GM04504 (cell line): ENCODE measurements at regions not wholly inside any gene's neighbourhood (a gene's known extent, or its start where the extent isn't known, plus 50 kb on each side); places are given as distances from the start of the nearest gene placed in this dataset.

ENCODE experiments used
- DNase-seq: peaks from one replicate; pipeline ENCODE4 v3.0.0-alpha.2; 2012; ENCODE audit warnings: low read depth

- DNase-seq: no peak
Observed at GRCh38 chr1:63042278-63042677, 258.3 kb downstream of the ATG4C start.

DNA sequence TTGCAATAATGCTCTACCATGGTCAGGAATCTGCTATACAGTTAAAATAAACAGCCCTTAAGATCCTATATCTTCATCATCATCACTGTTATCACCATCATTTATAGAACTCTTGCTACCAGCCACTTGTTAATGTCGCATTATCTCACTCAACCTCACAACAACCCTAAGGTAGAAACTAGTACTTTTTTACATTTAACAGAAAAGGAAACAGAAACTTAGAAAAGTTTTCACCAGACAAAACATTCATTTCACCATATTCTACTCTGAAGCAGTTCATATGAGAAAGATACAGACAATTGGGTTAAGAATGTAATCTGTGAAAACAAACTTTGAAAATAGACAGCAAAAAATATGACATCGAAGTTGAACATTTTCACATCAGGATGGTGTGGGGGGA, 262.6 kb downstream of the ATG4C start:
- DNase-seq: no peak

GRCh38 chr1:63049135-63049534, 265.2 kb downstream of the ATG4C start:
- no peak for DNase-seq

DNA sequence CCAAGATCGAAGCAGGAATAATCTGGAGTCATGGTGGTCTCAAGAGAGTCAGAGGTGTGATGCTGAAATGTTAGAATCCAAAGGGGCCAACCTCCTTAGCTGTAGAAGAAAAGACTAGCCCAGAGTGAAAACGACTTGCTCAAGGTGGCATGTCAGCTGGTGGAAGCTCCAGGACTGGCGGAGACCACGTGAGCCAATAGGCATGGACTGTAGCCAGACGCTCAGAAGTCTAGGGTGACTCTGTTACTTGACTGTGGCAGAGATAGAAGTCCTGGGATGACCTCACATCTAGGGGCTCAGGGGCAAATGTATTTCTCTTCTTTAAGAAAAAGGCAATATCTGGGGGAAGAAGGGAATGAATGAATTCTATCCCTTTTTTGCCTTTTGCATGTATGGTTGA, 267.4 kb downstream of the ATG4C start:
- no peak for DNase-seq

DNA sequence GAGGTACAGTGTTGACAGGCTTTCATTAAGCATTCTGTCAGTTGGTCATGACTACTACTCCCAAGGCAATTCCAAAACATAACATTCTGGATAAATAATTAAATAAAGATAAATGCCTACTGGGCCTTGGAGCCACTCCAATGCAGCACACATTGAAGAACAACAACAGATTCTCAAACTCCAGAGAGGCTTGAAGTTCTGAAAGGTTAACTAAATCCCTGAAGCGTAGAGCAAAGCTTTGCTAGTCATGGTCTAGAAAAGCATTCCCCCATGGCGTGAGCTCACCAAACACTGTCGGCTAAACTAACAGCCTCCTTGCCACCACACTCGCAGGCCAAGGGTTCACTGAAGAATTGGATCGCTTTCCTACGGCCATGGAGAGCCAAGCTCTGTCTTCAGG, 268.0 kb downstream of the ATG4C start:
- no peak for DNase-seq

DNA sequence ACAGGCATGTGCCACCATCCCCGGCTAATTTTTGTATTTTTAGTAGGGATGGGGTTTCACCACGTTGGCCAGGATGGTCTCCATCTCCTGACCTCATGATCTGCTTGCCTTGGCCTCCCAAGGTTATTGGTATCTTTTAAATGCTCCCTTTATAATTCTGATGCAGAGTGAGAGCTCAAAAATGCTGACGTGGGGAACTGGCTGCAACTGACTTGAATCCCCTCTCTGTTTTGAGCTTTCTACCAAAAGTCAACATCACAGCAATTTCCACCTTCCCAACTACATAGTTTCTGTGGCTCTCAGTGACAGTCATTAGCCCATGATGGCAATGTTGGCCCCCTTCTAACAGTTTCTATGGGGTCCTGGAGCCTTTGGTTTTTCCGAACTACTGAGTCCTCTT, 268.2 kb upstream of the FOXD3 start:
- DNase-seq: no peak

DNA sequence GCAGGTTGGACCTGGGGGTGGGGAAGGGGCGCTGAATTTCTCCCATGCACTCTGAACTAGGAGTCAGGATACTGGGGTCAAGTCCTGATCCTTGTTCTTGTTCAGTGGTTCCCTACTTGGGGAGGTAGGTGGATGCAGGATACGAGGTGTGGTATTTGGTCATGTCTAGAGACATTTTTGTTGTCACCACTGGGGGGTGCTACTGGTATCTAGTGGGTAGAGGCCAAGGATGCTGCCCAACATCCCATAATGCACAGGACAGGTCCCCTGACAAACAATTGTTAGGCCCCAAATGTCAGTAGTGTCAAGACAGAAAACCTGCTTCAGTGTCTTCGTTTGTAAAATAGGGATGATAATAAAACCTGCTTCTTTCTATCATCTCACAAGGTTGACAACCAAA, 259.0 kb upstream of the FOXD3 start:
- no peak for DNase-seq

DNA sequence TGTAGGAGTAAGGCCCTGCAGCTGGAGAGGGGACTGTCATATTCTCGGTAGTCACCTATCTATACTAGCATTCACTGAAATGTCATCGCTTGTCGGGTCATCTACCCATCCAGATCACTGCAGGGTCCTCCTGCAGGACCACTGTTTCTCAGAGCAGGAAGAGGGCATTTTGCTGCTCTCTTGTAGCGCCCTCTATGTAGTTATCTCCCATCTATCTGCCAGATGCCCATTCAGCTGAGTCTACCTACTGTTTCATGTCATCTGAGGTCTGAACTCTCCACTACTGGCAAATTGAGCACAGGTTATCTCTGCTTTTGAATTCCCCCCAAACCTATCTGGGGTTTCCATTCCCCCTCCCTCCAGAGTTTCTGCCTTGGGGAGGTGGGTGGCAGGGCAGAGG, 258.2 kb upstream of the FOXD3 start:
- DNase-seq: no peak

DNA sequence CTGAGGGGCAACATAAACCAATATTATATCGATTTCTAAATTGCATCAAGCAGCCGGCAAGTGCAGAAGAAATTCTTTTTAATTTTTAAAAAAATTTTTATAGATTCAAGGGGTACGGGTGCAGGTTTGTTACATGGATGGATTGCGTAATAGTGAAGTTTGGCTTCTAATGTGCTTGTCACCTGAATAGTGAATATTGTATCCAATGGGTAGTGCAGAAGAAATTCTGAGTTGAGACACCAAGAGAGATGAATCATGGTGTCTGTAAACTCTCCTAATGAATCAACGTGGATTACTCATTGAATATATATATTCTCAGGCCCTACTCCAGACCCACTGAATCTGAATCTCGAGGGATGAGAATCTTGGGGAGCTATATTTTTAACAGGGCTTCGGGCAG, 253.7 kb upstream of the FOXD3 start:
- DNase-seq: no peak

- DNase-seq: no peak
Observed at GRCh38 chr1:63069214-63069613, 253.2 kb upstream of the FOXD3 start.

GRCh38 chr1:63073309-63074306, 248.8 kb upstream of the FOXD3 start:
- DNase-seq: no peak

- no peak for DNase-seq
Observed at GRCh38 chr1:63074321-63074720, 248.0 kb upstream of the FOXD3 start.

GRCh38 chr1:63082766-63083165, 239.6 kb upstream of the FOXD3 start:
- no peak for DNase-seq

DNA sequence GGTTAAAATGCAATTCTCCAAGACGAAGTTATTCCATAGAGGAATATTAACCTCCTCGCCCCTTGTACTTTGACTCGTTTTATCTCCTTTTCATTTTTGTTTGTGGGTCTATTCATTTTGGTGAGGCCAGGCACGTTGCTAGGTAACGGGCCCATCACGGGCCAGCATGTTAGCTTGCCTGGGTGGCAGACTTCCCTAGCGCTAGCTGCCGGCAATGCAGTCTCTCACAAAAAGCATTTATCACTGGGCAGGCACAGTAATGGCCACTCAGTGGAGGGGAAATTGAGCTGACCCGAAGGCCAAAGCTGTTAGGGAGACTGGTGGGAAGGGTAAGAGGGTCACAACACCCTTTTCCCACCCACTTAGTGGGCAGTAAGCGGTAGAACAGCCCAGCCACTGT, 234.4 kb upstream of the FOXD3 start:
- DNase-seq: no peak

DNA sequence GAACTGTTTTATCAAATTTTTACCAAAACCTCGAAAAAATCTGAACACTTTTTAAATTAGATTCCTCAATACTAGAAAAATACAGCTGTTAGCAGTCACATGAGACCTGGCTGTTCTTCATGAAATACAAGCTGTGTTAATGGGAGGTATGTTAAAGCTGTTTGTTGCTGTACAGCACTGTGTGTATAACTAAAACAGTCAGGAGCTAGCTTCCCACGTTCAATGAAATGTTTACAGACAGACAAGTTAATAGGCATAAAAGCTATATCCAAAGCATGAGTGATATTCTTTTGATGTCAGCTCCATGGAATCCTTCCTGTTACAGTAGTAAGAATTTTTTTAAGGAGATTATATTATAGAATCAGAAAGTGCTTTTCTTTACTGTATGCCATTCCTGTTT, 223.2 kb upstream of the FOXD3 start:
- DNase-seq: no peak

- no peak for DNase-seq
Observed at GRCh38 chr1:63101336-63101735, 221.0 kb upstream of the FOXD3 start.

- DNase-seq: no peak
Observed at GRCh38 chr1:63103682-63104081, 218.7 kb upstream of the FOXD3 start.

DNA sequence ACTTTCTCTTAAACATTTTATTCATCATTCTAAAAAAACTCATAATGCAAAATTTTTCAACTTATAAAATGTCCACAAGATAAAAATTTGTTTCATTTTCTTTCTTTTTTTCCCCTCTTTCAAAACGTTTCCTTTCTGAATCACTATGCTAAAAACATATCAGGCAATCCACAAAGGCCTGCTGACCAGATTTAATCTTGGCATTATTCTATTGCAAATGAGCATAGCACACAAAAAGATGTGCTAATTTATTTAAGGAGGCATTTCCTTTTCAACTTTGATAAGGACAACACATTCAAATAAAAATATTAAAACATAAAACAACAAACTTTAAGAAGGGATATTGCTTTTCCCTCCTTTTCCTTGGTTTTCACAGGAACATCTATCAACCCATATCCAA, 215.3 kb upstream of the FOXD3 start:
- DNase-seq: no peak

DNA sequence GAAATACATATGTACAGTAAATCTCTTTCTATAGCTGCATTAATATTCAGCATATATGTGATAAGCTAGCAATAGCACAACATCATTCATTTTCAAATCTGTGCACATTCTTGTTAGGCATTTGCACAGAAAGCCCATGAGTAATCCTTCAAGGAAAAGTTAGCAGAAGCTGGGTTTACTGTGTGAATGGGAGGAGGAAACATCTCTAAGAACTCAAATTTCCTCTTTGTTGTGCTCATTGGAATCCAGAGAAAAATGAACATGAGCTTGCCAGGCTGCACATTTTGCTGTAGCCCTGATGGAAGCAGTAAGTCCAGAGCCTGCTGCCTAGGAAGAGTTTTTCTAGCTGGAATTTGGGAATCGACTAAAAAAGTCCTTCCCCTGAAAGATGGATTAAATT, 214.2 kb upstream of the FOXD3 start:
- no peak for DNase-seq

DNA sequence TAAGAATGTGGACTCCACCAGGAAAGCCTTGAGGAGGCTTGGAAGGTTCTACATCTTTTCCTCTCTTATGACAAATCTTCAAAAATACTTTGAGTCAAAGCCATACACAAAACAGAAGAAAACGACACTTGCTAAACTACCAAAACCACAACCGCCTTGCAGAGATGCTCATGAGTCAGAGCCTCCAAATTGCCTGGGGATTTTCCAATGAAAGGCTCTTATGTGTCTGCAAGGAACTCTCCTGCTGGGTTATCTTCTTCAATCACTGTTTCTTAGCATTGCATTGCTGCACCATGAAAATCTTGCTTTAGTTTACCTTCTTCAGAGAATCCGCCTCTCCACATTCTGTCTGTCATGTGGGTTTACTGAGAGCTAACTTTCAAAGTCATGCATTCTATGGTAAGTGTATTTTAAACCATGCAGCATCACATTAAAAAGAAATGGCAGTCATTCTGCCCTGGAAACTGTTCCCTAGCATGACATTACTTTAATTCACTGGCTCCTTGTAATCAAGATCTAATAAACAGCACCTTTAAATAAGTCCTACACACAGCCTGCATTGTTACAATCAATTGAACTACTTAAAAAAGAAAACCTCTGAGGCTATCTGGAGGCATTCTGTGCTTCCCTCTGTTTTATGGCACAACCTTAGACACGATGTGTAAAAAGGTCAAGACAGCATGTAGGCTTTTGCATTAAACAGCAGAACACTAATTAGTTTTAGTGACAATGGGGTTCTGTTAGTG, 210.0 kb upstream of the FOXD3 start:
- DNase-seq: peak; percentile 48

GRCh38 chr1:63115527-63115926, 206.8 kb upstream of the FOXD3 start:
- no peak for DNase-seq

GRCh38 chr1:63116016-63116415, 206.4 kb upstream of the FOXD3 start:
- no peak for DNase-seq

- peak; percentile 26 for DNase-seq
Observed at GRCh38 chr1:63119575-63120155, 202.7 kb upstream of the FOXD3 start.
